ENCODE measurements at regions not wholly inside any gene's neighbourhood (a gene's known extent, or its start where the extent isn't known, plus 50 kb on each side); places are given as distances from the start of the nearest gene placed in this dataset.

DNA sequence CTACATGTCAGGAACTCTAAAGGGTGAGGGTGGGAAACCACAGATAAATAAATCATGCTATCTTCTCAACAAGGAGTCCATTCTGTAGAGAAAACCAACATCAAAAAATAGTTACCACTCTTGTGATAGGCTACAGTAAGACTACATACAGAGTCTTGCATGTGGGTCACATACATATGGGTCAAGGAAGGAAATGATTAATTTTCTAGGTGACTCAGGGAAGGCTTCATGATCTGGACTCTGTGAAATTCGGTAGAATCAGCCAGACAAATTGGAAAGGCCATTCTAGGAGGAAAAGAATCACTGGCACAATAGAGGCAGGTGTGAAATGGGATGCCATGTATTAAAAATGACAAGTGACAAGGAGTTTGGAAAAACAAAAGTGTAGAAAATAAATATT, 638.9 kb downstream of the LIG4 start:
- no peak for TF ChIP-seq CTCF (conservative IDR thresholded peaks at IDR 0.05; ENCODE audit: low read depth, low read length)
- Histone ChIP-seq H3K27me3 (ENCODE audit: insufficient read depth, low read depth) (no peaks in the 10 kb centered on the region), H4K20me1 (ENCODE audit: insufficient read depth) (no peaks in the 10 kb centered on the region)

DNA sequence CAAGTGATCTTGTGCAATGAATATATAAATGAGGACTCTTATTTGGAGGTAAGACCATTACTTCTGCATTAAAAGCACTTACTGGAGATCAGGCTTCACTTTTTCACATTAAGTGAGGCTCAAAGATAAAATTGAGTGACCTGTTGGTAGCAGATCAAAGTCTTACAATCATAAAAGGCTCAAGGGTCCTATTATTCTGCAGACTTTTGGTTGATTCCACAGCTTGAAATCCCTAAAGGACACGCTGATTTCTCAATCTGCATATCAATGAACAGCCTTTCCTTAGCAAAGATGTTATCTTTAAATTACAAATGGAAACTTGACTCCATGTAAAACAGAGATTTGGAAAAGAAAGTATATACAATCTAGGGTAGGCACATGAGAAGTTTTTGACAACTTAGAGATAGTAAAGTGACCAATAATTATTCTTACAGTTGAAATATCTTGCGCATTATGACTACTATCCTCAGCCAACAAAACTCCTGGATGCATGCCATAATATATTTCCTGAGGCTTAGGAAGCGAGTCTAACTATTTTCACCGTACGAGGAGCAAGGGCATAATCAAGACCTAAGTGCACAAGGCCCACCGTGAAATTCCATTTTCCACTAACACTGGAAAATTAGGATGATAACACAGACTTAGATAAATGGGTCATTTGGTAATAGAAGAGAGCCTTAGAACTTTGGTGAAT, 640.7 kb downstream of the LIG4 start:
- H3K4me2 ChIP-seq, result no peak overlapping the region
- H2AFZ ChIP-seq (ENCODE audit: low read depth), result no peak overlapping the region
- H3K27me3 ChIP-seq (ENCODE audit: insufficient read depth, low read depth), result no peaks in the 10 kb centered on the region
- no peaks in the 10 kb centered on the region for H3K79me2 ChIP-seq (ENCODE audit: insufficient read depth, low read depth)
- no peak overlapping the region for H3K9ac ChIP-seq
- no peak overlapping the region for H3K4me3 ChIP-seq (IDR thresholded peaks at IDR 0.05; ENCODE audit: insufficient read depth, low read depth, low read length)
- no peaks in the 10 kb centered on the region for H3K36me3 ChIP-seq (ENCODE audit: insufficient read depth)
- no peaks in the 10 kb centered on the region for H4K20me1 ChIP-seq (ENCODE audit: insufficient read depth)
- H3K4me1 ChIP-seq (ENCODE audit: low read depth, poor library complexity, severe bottlenecking), result no peaks in the 10 kb centered on the region
- TF ChIP-seq CTCF (conservative IDR thresholded peaks at IDR 0.05; ENCODE audit: low read depth, low read length), result no peak
- no peak overlapping the region for H3K27ac ChIP-seq

More for the DNA sequence above, 638.9 kb downstream of the LIG4 start:
- Histone ChIP-seq H3K4me3 (IDR thresholded peaks at IDR 0.05; ENCODE audit: insufficient read depth, low read depth, low read length) (no peak overlapping the region), H2AFZ (ENCODE audit: low read depth) (no peak overlapping the region), H3K9ac (no peak overlapping the region), H3K4me2 (no peak overlapping the region), H3K36me3 (ENCODE audit: insufficient read depth) (no peaks in the 10 kb centered on the region), H3K4me1 (ENCODE audit: low read depth, poor library complexity, severe bottlenecking) (no peaks in the 10 kb centered on the region), H3K27ac (no peak overlapping the region), H3K79me2 (ENCODE audit: insufficient read depth, low read depth) (no peaks in the 10 kb centered on the region)

GRCh38 chr13:107573184-107573583, 642.2 kb downstream of the LIG4 start:
- Histone ChIP-seq H4K20me1 (ENCODE audit: insufficient read depth) (no peaks in the 10 kb centered on the region), H3K4me1 (ENCODE audit: low read depth, poor library complexity, severe bottlenecking) (no peaks in the 10 kb centered on the region), H3K4me2 (no peak overlapping the region), H3K4me3 (IDR thresholded peaks at IDR 0.05; ENCODE audit: insufficient read depth, low read depth, low read length) (no peak overlapping the region), H2AFZ (ENCODE audit: low read depth) (no peak overlapping the region), H3K9ac (no peak overlapping the region), H3K36me3 (ENCODE audit: insufficient read depth) (no peaks in the 10 kb centered on the region), H3K27ac (no peak overlapping the region), H3K27me3 (ENCODE audit: insufficient read depth, low read depth) (no peaks in the 10 kb centered on the region), H3K79me2 (ENCODE audit: insufficient read depth, low read depth) (no peaks in the 10 kb centered on the region)
- no peak for TF ChIP-seq CTCF (conservative IDR thresholded peaks at IDR 0.05; ENCODE audit: low read depth, low read length)

GRCh38 chr13:107572156-107572555, 643.2 kb downstream of the LIG4 start:
- Histone ChIP-seq H3K9ac (no peak overlapping the region), H3K4me1 (ENCODE audit: low read depth, poor library complexity, severe bottlenecking) (no peaks in the 10 kb centered on the region), H3K4me2 (no peak overlapping the region), H3K4me3 (IDR thresholded peaks at IDR 0.05; ENCODE audit: insufficient read depth, low read depth, low read length) (no peak overlapping the region), H4K20me1 (ENCODE audit: insufficient read depth) (no peaks in the 10 kb centered on the region), H3K36me3 (ENCODE audit: insufficient read depth) (no peaks in the 10 kb centered on the region), H2AFZ (ENCODE audit: low read depth) (no peak overlapping the region), H3K79me2 (ENCODE audit: insufficient read depth, low read depth) (no peaks in the 10 kb centered on the region), H3K27ac (no peak overlapping the region), H3K27me3 (ENCODE audit: insufficient read depth, low read depth) (no peaks in the 10 kb centered on the region)
- no peak for TF ChIP-seq CTCF (conservative IDR thresholded peaks at IDR 0.05; ENCODE audit: low read depth, low read length)

All from KMS-11 (cell line).